GM13977 (cell line): ENCODE measurements at regions not wholly inside any gene's neighbourhood (a gene's known extent, or its start where the extent isn't known, plus 50 kb on each side); places are given as distances from the start of the nearest gene placed in this dataset.

Experiments used
- DNase-seq: peaks from one replicate; pipeline ENCODE4 v3.0.0; 2012; ENCODE audit warnings: low spot score
- CTCF ChIP-seq: IDR thresholded peaks from 2 replicates; pipeline ENCODE4 v1.5.1; 2012; ENCODE audit warnings: mild to moderate bottlenecking, control low read depth; ENCODE audit not compliant: insufficient read depth; ENCODE audit errors: extremely low read depth, missing control alignments
- in situ Hi-C: fragments of 300-500 bp; cut with MboI; formaldehyde crosslinking; loops from one replicate; pipeline ENCODE4 v1.12.0; 2022; ENCODE audit warnings: low sequenced_read_pairs, low pct_unique_long_range_greater_than_20kb, mixed read lengths, inconsistent platforms; ENCODE audit not compliant: unreplicated experiment

GRCh38 chr22:48738204-48738980 is 1089.3 kb downstream of the BRD1 start:
- in situ Hi-C loops, result no loop called here
- no peak for DNase-seq
- no peak for TF ChIP-seq CTCF

GRCh38 chr22:48737461-48738203 is 1090.0 kb downstream of the BRD1 start:
- in situ Hi-C loops, result no loop called here
- DNase-seq, result no peak
- no peak for TF ChIP-seq CTCF

- in situ Hi-C loops, result no loop called here
- DNase-seq, result no peak
These were observed 1090.8 kb downstream of the BRD1 start for GRCh38 chr22:48736593-48737460.

GRCh38 chr22:48734961-48735360 is 1092.7 kb downstream of the BRD1 start:
- no peak for TF ChIP-seq CTCF
- in situ Hi-C loops, result no loop called here

More at GRCh38 chr22:48736593-48737460, 1090.8 kb downstream of the BRD1 start:
- no peak for TF ChIP-seq CTCF

GRCh38 chr22:48734359-48734758 is 1093.3 kb downstream of the BRD1 start:
- DNase-seq, result no peak
- in situ Hi-C loops, result no loop called here
- no peak for TF ChIP-seq CTCF

More at GRCh38 chr22:48734961-48735360, 1092.7 kb downstream of the BRD1 start:
- no peak for DNase-seq

- no peak for TF ChIP-seq CTCF
- no peak for DNase-seq
- in situ Hi-C loops, result no loop called here
These were observed 1098.0 kb downstream of the BRD1 start for GRCh38 chr22:48729499-48730171.
